ENCODE measurements at regions not wholly inside any gene's neighbourhood (a gene's known extent, or its start where the extent isn't known, plus 50 kb on each side); places are given as distances from the start of the nearest gene placed in this dataset.
"Not testable (repeated sequence)": the region's sequence is repeated elsewhere in the genome, so short reads cannot be mapped to it uniquely, and the experiment has no call there.

GRCh38 chr2:226283796-226284195 is 515.8 kb downstream of the IRS1 start:
- Histone ChIP-seq H2BK5ac (ENCODE audit: low read depth, low read length, poor library complexity, severe bottlenecking) (no peak overlapping the region), H3K36me3 (ENCODE audit: control insufficient read depth in 1 of 2, insufficient read depth in 2 of 2, low read depth in 1 of 2, low read length in 2 of 2) (no peaks in the 10 kb centered on the region), H3K4me3 (ENCODE audit: insufficient read depth in 1 of 2, low read depth in 1 of 2, low read length in 2 of 2) (no peak overlapping the region), H2AFZ (ENCODE audit: low read depth, low read length) (no peak overlapping the region), H2BK12ac (ENCODE audit: low read length in 2 of 2) (no peak overlapping the region), H2AK5ac (ENCODE audit: low read length, severe bottlenecking) (no peak overlapping the region), H3K27ac (ENCODE audit: low read length, poor library complexity, severe bottlenecking) (no peak overlapping the region), H3K23ac (ENCODE audit: low read length in 2 of 2) (no peak overlapping the region), H2BK15ac (ENCODE audit: low read depth, poor library complexity, severe bottlenecking) (no peak overlapping the region), H3K9me3 (ENCODE audit: control insufficient read depth, low read length) (peaks cover 2% of the 10 kb centered on the region), H3K4me2 (ENCODE audit: low read length, poor library complexity, severe bottlenecking) (no peak overlapping the region), H4K91ac (ENCODE audit: low read length) (no peak overlapping the region), H3K4ac (ENCODE audit: low read depth in 1 of 2, low read length in 2 of 2) (no peak overlapping the region), H4K8ac (ENCODE audit: low read length) (no peak overlapping the region), H2BK120ac (ENCODE audit: low read depth, low read length) (no peak overlapping the region), H3K4me1 (ENCODE audit: control insufficient read depth, insufficient read depth, low read depth, low read length) (no peaks in the 10 kb centered on the region), H3K9ac (ENCODE audit: low read length) (no peak overlapping the region), H3K79me1 (replicated peaks; ENCODE audit: low read length, poor library complexity, severe bottlenecking) (no peaks in the 10 kb centered on the region), H3K14ac (ENCODE audit: low read length in 2 of 2) (no peak overlapping the region), H3K18ac (ENCODE audit: low read depth in 1 of 2, low read length in 2 of 2) (no peak overlapping the region), H3K27me3 (ENCODE audit: control insufficient read depth in 1 of 2, insufficient read depth in 1 of 2, low read length in 2 of 2) (no peaks in the 10 kb centered on the region)
- 100% methylated on average over 1 of the region's 2 CpGs for WGBS
- no peak for DNase-seq

GRCh38 chr2:226282151-226282550 is 517.5 kb downstream of the IRS1 start:
- no peak overlapping the region for H3K4ac ChIP-seq (ENCODE audit: low read depth in 1 of 2, low read length in 2 of 2)
- H4K91ac ChIP-seq (ENCODE audit: low read length) = no peak overlapping the region
- peaks cover 2% of the 10 kb centered on the region for H3K9me3 ChIP-seq (ENCODE audit: control insufficient read depth, low read length)
- H2BK12ac ChIP-seq (ENCODE audit: low read length in 2 of 2) = no peak overlapping the region
- H2BK15ac ChIP-seq (ENCODE audit: low read depth, poor library complexity, severe bottlenecking) = no peak overlapping the region
- no peaks in the 10 kb centered on the region for H3K4me1 ChIP-seq (ENCODE audit: control insufficient read depth, insufficient read depth, low read depth, low read length)
- no peak overlapping the region for H3K23ac ChIP-seq (ENCODE audit: low read length in 2 of 2)
- H3K27me3 ChIP-seq (ENCODE audit: control insufficient read depth in 1 of 2, insufficient read depth in 1 of 2, low read length in 2 of 2) = no peaks in the 10 kb centered on the region
- no peak overlapping the region for H3K14ac ChIP-seq (ENCODE audit: low read length in 2 of 2)
- H3K18ac ChIP-seq (ENCODE audit: low read depth in 1 of 2, low read length in 2 of 2) = no peak overlapping the region
- no peak overlapping the region for H3K9ac ChIP-seq (ENCODE audit: low read length)
- no peak overlapping the region for H3K4me3 ChIP-seq (ENCODE audit: insufficient read depth in 1 of 2, low read depth in 1 of 2, low read length in 2 of 2)
- no peak overlapping the region for H4K8ac ChIP-seq (ENCODE audit: low read length)
- no peak overlapping the region for H3K27ac ChIP-seq (ENCODE audit: low read length, poor library complexity, severe bottlenecking)
- DNase-seq = no peak
- no peak overlapping the region for H2BK5ac ChIP-seq (ENCODE audit: low read depth, low read length, poor library complexity, severe bottlenecking)
- WGBS = 100% methylated on average over 1 of the region's 1 CpG
- H2AK5ac ChIP-seq (ENCODE audit: low read length, severe bottlenecking) = no peak overlapping the region
- H2BK120ac ChIP-seq (ENCODE audit: low read depth, low read length) = no peak overlapping the region
- H3K4me2 ChIP-seq (ENCODE audit: low read length, poor library complexity, severe bottlenecking) = no peak overlapping the region
- H2AFZ ChIP-seq (ENCODE audit: low read depth, low read length) = no peak overlapping the region
- H3K79me1 ChIP-seq (replicated peaks; ENCODE audit: low read length, poor library complexity, severe bottlenecking) = no peaks in the 10 kb centered on the region
- no peaks in the 10 kb centered on the region for H3K36me3 ChIP-seq (ENCODE audit: control insufficient read depth in 1 of 2, insufficient read depth in 2 of 2, low read depth in 1 of 2, low read length in 2 of 2)

GRCh38 chr2:226280136-226280535 is 519.5 kb downstream of the IRS1 start:
- H3K23ac ChIP-seq (ENCODE audit: low read length in 2 of 2); H3K9me3 ChIP-seq (ENCODE audit: control insufficient read depth, low read length); H3K4me2 ChIP-seq (ENCODE audit: low read length, poor library complexity, severe bottlenecking); H2BK120ac ChIP-seq (ENCODE audit: low read depth, low read length); H3K4me1 ChIP-seq (ENCODE audit: control insufficient read depth, insufficient read depth, low read depth, low read length); DNase-seq; H2BK15ac ChIP-seq (ENCODE audit: low read depth, poor library complexity, severe bottlenecking); H2AFZ ChIP-seq (ENCODE audit: low read depth, low read length); H2BK5ac ChIP-seq (ENCODE audit: low read depth, low read length, poor library complexity, severe bottlenecking); H3K27ac ChIP-seq (ENCODE audit: low read length, poor library complexity, severe bottlenecking); H3K18ac ChIP-seq (ENCODE audit: low read depth in 1 of 2, low read length in 2 of 2); H4K91ac ChIP-seq (ENCODE audit: low read length); H3K4me3 ChIP-seq (ENCODE audit: insufficient read depth in 1 of 2, low read depth in 1 of 2, low read length in 2 of 2); H3K4ac ChIP-seq (ENCODE audit: low read depth in 1 of 2, low read length in 2 of 2); H2AK5ac ChIP-seq (ENCODE audit: low read length, severe bottlenecking); H3K14ac ChIP-seq (ENCODE audit: low read length in 2 of 2); H2BK12ac ChIP-seq (ENCODE audit: low read length in 2 of 2); H3K9ac ChIP-seq (ENCODE audit: low read length); H4K8ac ChIP-seq (ENCODE audit: low read length); H3K79me1 ChIP-seq (replicated peaks; ENCODE audit: low read length, poor library complexity, severe bottlenecking); H3K27me3 ChIP-seq (ENCODE audit: control insufficient read depth in 1 of 2, insufficient read depth in 1 of 2, low read length in 2 of 2); H3K36me3 ChIP-seq (ENCODE audit: control insufficient read depth in 1 of 2, insufficient read depth in 2 of 2, low read depth in 1 of 2, low read length in 2 of 2): not testable (repeated sequence)
- WGBS = 68% methylated on average over 2 of the region's 2 CpGs

- H3K36me3 ChIP-seq (ENCODE audit: control insufficient read depth in 1 of 2, insufficient read depth in 2 of 2, low read depth in 1 of 2, low read length in 2 of 2) = no peaks in the 10 kb centered on the region
- H3K18ac ChIP-seq (ENCODE audit: low read depth in 1 of 2, low read length in 2 of 2) = no peak overlapping the region
- H3K27me3 ChIP-seq (ENCODE audit: control insufficient read depth in 1 of 2, insufficient read depth in 1 of 2, low read length in 2 of 2) = no peaks in the 10 kb centered on the region
- no CpG with 5 or more reads among the region's 1 CpG for WGBS
- H3K9ac ChIP-seq (ENCODE audit: low read length) = no peak overlapping the region
- H3K79me1 ChIP-seq (replicated peaks; ENCODE audit: low read length, poor library complexity, severe bottlenecking) = no peaks in the 10 kb centered on the region
- no peak overlapping the region for H4K91ac ChIP-seq (ENCODE audit: low read length)
- H2BK12ac ChIP-seq (ENCODE audit: low read length in 2 of 2) = no peak overlapping the region
- no peak overlapping the region for H2BK15ac ChIP-seq (ENCODE audit: low read depth, poor library complexity, severe bottlenecking)
- H3K4me2 ChIP-seq (ENCODE audit: low read length, poor library complexity, severe bottlenecking) = no peak overlapping the region
- no peak overlapping the region for H3K4me3 ChIP-seq (ENCODE audit: insufficient read depth in 1 of 2, low read depth in 1 of 2, low read length in 2 of 2)
- DNase-seq = no peak
- H3K27ac ChIP-seq (ENCODE audit: low read length, poor library complexity, severe bottlenecking) = no peak overlapping the region
- H3K23ac ChIP-seq (ENCODE audit: low read length in 2 of 2) = no peak overlapping the region
- H2AFZ ChIP-seq (ENCODE audit: low read depth, low read length) = no peak overlapping the region
- H3K9me3 ChIP-seq (ENCODE audit: control insufficient read depth, low read length) = peaks cover 2% of the 10 kb centered on the region
- no peak overlapping the region for H4K8ac ChIP-seq (ENCODE audit: low read length)
- H2BK5ac ChIP-seq (ENCODE audit: low read depth, low read length, poor library complexity, severe bottlenecking) = no peak overlapping the region
- H2BK120ac ChIP-seq (ENCODE audit: low read depth, low read length) = no peak overlapping the region
- no peak overlapping the region for H3K4ac ChIP-seq (ENCODE audit: low read depth in 1 of 2, low read length in 2 of 2)
- H3K4me1 ChIP-seq (ENCODE audit: control insufficient read depth, insufficient read depth, low read depth, low read length) = no peaks in the 10 kb centered on the region
- H3K14ac ChIP-seq (ENCODE audit: low read length in 2 of 2) = no peak overlapping the region
- H2AK5ac ChIP-seq (ENCODE audit: low read length, severe bottlenecking) = no peak overlapping the region
These were observed 524.4 kb downstream of the IRS1 start for GRCh38 chr2:226275215-226275614.

All from mesenchymal stem cell (in vitro differentiated cells and primary cell).